ENCODE measurements at regions not wholly inside any gene's neighbourhood (a gene's known extent, or its start where the extent isn't known, plus 50 kb on each side); places are given as distances from the start of the nearest gene placed in this dataset.

DNA sequence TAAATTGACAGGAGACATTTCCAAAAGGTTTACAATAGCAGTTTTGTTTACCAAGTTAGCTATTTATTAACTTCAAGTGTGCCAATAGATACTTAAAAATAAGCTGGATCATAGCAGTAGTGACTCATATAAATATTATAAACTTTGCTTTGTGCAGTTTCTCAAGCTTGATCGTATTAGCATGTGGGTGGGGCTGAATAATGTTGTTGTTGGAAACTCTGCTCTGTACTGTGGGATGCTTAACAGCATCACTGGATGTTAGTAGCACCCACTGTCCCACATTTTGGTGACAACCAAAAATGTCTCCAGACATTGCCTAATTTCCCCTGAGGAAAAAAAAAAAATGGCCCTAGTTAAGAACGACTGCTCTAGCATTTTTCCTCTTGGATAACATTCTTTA lies 855.2 kb upstream of the ADGRL3 start:
- TF ChIP-seq, protein P1, sequence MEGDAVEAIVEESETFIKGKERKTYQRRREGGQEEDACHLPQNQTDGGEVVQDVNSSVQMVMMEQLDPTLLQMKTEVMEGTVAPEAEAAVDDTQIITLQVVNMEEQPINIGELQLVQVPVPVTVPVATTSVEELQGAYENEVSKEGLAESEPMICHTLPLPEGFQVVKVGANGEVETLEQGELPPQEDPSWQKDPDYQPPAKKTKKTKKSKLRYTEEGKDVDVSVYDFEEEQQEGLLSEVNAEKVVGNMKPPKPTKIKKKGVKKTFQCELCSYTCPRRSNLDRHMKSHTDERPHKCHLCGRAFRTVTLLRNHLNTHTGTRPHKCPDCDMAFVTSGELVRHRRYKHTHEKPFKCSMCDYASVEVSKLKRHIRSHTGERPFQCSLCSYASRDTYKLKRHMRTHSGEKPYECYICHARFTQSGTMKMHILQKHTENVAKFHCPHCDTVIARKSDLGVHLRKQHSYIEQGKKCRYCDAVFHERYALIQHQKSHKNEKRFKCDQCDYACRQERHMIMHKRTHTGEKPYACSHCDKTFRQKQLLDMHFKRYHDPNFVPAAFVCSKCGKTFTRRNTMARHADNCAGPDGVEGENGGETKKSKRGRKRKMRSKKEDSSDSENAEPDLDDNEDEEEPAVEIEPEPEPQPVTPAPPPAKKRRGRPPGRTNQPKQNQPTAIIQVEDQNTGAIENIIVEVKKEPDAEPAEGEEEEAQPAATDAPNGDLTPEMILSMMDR (IDR thresholded peaks at IDR 0.05) = no peak

DNA sequence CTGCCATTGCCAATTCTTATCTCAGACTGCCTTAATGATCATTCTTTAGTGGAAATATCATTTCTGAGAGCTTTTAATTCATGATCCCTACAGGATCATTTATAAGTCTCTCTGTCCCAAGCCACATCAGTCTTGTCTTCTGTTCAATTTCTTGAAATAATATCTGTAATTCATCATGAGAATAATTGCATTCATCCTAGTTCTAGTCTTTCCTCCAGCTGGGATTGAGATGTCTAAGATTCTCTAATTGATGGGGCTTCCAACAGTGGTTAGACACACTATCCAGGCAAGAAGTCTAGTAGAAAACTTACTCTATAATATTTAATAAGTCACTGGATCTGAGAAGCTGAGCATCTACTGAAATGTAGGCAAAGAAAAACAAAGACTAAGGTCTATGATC lies 854.7 kb upstream of the ADGRL3 start:
- TF ChIP-seq, protein P1 (IDR thresholded peaks at IDR 0.05) = no peak

DNA sequence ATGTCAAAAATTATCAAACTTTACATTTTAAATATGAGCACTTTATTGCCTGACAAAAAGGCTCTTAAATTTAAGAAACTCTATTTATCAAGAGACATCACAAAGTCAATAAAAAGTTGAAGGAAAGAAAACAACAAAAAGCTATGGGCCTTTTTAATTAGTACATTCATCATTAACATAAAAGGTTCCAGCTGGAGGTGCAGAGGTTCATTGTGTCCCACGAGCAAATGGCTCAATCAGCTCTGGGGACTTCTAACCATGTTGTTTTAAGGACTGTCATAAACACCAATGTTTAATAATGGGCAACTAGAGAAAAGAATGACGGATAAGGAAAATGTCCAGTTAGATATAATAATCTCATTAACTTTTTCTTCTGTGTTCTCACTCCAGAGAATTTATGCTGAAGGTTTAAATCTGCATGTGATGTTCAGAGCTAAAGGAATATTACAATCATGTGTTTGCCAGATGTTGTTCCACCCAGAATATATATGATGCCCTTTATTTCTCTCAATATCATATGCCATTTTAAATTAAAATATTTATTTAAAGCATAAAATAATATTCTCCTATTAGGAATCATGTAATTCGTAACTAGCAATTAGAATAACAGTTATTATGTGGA lies 840.3 kb upstream of the ADGRL3 start:
- TF ChIP-seq, protein P1 (IDR thresholded peaks at IDR 0.05) = no peak

DNA sequence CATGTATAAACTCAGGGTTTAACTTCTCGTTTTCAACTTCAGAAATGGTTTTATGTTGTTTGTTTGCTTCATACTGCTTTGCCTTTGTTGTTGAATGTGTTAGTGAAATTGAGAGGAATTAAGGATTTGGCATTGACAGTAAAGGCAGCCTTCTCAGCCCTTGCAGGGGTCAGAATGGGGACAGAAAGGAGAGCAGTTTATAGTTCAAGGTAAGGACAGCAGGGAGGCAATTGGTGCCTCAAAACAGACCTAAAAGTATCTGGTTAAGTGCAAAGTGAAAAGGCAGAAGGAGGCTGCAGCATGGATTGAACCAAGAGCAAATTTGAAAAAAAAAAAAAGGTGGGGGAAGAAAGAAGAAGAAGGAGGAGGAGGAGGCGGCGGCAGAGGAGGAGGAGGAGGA lies 835.0 kb upstream of the ADGRL3 start:
- TF ChIP-seq, protein P1 (IDR thresholded peaks at IDR 0.05) = no peak

DNA sequence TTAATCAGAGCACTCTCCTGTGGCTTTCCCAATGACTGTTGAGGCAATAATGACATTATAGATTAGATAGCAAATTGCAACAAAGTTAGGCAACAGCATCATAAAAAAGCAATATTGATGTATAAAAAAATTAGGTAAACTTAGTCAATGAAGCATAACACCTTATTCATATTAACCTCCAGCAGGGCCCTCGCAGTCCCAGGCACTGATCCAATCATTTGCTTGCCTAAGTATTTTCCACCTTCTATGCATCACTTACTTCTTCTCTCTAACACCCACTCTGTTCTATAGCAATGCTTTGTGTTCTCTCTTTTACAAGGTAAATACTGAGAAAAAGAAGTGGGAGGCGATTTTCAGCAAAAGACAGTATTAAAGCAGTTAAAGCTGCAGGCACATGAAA lies 833.5 kb upstream of the ADGRL3 start:
- TF ChIP-seq, protein P1 (IDR thresholded peaks at IDR 0.05) = no peak

DNA sequence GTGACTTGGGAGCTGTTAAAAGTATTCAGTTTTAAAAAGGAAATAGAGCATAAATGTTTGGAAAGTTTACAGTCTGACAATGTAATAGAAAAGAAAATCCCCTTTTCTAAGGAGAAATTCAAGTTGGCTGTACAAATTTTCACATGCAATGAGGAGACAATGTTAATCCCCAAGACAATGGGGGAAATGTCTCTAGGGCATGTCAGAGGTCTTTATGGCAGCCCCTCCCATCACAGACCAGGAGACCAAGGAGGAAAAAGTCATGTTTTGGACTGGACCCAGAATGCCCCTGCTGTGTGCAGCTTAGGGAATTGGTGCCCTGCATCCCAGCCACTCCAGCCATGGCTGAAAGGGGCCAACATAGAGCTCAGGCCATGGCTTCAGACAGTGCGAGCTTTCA lies 831.1 kb upstream of the ADGRL3 start:
- TF ChIP-seq, protein P1 (IDR thresholded peaks at IDR 0.05) = no peak

DNA sequence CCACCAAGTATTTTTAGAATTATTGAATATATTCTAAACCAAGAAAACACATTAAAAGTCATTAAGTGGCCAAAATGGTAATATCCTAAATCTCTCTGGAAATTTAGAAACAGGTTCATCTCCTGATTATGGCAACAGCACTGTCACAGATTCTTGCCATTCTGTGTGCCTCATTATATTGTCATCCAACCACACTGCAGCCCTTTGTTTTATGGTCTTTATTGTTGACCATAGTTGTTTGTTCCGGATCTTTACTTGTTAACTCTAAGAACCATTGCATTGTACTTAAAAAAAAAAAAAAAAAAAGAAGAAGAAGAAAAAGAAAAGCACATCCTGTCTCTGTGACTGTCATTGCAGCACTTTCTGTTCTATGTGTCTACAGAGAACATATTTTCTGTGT lies 822.1 kb upstream of the ADGRL3 start:
- TF ChIP-seq, protein P1 (IDR thresholded peaks at IDR 0.05) = no peak

DNA sequence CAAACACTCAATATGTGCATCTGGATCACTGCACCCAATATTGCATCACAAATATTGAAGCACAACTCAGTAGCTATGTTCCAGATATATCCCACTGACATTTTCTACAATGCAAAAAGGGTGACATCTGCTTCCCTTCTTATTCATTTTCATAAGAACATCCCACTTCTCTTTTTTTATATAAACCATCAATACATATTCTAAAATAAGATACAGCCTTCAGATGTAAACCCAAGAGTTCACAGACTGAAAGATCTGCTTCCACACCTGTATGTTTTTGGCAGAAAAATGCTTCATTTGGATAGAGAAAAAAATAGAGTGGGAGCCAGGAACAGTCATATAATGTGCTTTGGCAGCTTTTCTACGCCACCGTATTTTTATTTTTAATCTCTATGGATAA lies 815.6 kb upstream of the ADGRL3 start:
- TF ChIP-seq, protein P1 (IDR thresholded peaks at IDR 0.05) = no peak
